CD1c-positive myeloid dendritic cell (primary cell): ENCODE measurements at regions not wholly inside any gene's neighbourhood (a gene's known extent, or its start where the extent isn't known, plus 50 kb on each side); places are given as distances from the start of the nearest gene placed in this dataset.
"Not testable (repeated sequence)": the region's sequence is repeated elsewhere in the genome, so short reads cannot be mapped to it uniquely, and the experiment has no call there.

ENCODE experiments used
- DNase-seq: peaks from one replicate; pipeline ENCODE4 v3.0.0-alpha.2; 2016; ENCODE audit errors: extremely low spot score

DNA sequence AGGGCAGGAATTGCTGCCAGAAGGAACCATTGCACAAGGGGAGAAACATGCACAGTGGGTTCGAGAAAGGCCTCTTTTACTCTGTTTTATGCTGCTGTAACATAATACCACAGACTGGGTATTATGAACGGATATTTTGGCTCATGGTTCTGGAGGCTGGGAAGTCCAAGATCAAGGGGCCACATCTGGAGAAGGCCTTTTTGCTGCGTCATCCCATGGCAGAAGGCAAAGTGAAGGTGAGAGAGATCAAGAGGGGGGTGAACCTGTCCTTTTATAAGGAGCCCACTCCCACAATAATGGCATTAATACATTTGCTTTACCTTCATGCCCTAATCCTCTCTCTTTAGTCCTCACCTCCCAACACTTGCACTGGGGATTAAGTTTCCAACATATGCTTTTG is 136.9 kb upstream of the ALDH1B1 start:
- DNase-seq = no peak

DNA sequence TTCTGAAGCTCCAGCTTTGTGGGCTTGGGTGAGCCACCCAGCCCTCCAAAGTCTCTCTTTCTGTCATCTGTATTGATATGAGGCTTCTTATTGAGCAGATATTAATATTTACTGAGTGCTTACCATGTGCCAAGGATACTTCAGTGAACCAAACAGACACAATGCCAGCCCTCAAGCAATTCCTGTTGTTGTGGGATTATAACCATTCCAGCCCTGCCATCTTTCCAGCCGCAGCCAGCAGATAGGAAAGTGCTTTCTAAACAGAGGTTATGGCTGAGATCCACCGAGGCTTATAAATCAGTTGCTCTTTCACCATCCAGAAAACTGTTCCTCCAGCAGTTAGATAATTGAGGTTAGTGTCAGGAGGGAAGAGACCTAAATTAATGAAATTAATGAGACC is 137.7 kb upstream of the ALDH1B1 start:
- no peak for DNase-seq

DNA sequence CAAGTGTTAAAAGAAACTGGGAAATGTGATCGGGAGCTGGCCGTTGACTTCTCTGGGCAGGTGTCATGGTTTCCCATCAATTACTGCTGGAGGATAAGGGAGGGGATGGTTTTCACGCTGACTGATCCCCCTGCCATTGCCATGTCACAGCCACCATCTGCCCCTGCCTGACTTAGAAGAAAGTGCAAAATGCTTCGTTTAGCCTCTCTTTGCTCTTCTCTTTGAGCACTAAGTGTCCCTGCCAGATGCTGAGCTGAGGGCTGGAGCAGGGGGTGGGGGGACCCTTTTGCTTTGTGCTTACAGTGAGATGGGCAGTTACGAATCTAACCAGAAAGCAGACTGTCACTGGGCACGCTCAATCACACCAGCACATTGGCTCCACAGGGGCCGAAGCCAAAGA is 138.4 kb upstream of the ALDH1B1 start:
- DNase-seq = no peak

DNA sequence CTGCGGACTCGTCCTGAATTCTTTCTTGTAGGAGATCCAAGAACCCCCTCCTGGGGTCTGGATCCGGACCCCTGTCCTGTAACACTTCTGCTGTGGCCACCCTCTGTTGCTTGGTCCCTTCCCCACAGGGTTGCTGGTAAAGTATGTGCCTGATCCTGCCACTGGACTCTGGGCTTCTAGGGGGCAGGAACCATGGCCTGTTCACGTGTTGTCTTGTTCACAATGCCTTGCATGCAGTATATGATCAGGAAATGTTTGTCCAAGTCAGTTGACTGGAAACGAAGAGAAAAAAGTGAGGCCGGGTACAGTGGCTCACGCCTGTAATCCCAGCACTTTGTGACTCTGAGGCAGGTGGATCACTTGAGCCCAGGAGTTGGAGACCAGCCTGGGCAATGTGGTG is 139.3 kb upstream of the ALDH1B1 start:
- no peak for DNase-seq

DNA sequence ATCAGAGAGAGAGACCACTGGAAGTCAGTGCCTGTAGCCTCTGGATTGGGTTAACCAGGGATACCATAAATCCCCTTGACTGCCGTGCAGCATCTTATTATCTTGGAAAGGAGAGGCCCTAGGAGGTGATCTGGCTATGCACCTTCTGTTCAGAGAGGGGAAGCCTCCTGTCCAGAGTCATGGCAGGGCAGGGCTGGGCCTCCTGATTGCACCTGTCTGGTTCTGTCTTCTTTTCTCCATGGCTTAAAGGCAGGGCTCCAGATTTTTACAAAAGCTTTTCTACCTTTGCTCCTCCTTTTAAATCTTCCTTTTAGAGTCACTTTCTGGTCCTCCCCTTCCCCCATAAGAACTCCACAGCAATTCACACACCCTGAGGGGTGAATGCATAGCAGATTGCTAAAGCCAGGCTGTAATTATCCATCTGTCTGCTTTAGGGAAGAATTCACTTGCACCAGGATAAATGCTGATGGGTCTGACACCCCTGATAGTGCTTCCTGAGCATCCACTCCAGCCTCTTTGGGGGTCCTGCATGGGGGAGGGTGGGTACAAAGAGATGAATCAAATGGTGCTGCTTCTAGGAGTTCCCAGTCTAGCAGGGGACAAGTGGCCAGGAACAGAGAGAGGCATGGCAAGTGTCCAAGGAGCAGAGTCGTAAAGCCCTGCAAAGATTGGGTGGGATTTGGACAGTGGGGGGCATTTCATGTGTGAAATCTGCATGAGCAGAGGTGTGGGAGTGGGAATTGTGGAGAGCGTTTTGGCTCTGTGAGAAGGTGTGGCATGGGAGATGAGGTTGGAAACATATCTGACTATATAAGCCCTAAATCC is 141.3 kb upstream of the ALDH1B1 start:
- DNase-seq = no peak

DNA sequence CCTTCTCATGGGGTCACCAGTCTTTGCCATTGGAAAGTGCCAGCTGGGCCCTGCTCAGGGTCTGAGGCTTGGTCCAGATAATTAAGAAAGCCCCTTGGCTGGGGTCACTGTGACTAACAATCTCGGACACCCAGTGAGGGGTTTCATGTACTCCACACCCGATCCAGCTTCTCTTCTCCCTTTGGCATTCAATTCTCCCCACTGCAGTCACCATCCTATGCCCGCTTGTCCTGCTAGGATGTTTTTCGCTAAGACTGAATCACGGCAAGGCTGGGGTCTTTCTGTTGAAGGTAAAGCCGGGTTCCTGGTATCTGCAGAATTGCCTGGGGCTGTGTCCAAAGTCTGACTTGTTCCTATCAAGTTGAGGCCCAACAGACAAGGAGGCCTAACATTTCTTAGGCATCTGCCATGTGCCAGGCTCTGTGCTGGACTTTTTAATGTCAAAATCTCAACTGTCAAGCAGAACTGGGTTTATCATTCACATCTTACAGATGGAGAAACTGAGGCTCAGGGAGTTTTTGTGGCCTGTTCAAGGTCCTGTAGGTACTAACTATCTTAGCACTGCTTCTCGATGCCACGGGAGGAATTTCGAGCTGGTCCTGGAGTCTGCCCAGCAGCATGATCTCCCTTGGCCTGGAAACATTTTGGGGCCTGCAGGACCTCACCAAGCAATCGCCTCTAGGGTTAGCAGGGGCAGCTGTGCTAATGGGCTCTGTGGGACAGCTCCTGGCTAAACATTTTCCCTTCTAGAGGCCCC is 142.0 kb upstream of the ALDH1B1 start:
- no peak for DNase-seq

DNA sequence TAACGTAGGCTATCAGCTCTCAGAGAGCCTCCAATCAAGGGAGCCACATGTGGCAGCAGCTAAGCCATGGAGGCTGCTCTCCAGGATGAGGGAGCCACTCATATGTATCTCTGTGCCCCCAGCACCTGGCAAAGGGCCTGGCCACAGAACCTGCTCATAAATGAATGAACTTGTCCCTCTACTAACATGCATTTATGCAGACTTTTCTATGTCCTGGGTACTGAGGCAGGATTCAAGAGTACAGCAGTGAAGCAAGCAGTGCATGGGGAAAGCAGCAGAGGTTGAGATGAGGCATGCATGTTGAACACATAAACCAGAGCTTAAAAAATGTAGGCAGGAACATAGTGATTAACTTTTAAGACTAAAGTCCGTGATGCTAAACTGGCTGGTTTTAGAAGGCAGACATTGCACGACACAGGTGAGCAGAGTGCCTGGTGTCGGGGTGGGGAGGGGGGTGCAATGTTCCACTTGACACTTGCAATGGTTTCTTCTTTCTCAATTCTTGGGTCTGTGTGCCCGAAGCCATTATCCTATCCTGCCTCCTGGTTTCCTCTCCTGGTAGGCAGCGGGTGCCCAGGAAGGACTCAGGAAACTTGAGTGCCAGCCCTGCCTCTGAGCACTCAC is 142.8 kb upstream of the ALDH1B1 start:
- DNase-seq = no peak

DNA sequence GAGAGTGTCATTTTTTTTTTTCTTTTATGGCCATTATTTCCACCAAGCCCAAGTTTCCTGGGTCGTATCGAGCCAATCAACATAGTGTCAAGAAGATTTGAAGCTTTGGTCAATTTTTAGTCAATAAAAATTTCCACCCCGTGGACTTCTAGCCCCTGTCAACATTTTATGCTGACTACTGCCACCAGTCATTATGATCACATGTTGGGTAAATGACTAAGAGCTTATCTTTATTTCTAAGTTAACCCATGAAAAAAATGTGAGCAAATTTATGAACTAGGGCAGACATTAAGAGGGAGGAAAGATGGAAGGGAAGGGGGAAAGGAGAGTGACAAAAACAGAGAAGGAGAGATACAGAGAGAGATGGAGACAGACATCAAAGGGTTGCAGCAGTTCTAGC is 143.5 kb upstream of the ALDH1B1 start:
- DNase-seq = no peak

DNA sequence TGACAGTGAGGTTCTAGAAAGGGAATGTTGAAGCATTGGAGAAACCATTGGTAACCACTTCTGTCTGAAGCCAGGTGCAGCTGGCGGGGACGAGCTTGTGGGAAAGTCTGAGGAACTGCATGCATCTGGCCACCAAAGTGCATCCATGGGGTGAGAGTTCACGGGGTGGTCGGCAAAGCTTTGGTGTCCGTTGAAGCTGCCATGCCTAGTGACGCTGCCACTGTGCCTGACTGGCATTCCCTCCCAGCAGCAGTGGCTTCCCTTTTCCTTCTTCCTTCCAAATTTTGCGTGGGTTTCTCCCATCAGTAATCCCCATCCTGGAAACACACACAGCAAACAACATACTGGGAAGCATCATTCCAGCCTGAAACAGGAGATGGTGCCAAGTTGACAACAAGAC is 145.7 kb upstream of the ALDH1B1 start:
- DNase-seq = no peak

DNA sequence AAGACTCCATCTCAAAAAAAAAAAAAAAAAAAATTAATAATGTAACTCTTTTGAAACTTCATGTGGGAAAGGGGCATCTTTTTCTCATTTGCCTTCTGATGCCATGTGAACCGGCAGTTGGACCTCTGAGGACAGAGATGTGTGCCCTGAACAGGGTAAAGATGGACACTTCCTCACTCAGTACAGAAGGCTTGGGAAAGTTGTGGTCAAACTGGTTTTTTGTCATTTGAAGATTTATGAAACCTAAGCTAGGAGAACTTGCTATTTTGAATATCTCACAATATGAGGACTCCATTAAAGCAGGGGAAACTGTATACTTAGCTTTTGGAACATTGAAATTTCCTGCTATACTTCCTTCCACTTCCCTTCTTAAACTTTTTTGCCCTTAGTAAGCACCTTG is 147.5 kb upstream of the ALDH1B1 start:
- DNase-seq = no peak

DNA sequence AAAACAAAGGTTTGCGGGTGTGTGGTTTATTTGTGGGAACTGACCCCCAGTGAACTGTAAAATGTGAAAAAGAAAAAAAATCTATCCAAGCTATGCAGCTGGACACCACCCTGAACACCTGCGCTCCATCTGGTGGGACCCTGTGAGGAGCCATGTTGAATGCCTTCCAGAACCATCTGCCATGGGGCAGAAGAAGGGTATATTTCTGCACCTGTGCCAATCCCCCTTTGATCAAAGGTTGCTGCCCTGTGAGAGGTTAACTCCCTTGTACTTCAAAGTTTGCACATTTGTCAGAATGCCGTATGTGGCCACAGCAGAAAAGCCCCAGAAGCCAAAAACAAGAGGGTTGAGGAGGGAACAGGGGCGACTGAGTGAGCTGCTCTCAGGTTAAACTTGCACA is 148.5 kb upstream of the ALDH1B1 start:
- DNase-seq = no peak

DNA sequence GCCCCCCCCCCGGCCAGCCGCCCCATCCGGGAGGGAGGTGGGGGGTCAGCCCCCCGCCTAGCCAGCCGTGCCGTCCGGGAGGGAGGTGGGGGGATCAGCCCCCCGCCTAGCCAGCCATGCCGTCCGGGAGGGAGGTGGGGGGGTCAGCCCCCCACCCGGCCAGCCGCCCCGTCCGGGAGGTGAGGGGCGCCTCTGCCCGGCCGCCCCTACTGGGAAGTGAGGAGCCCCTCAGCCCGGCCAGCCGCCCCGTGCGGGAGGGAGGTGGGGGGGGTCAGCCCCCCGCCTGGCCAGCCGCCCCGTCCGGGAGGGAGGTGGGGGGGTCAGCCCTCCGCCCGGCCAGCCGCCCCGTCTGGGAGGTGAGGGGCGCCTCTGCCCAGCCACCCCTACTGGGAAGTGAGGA is 150.4 kb upstream of the ALDH1B1 start:
- DNase-seq = not testable (repeated sequence)

DNA sequence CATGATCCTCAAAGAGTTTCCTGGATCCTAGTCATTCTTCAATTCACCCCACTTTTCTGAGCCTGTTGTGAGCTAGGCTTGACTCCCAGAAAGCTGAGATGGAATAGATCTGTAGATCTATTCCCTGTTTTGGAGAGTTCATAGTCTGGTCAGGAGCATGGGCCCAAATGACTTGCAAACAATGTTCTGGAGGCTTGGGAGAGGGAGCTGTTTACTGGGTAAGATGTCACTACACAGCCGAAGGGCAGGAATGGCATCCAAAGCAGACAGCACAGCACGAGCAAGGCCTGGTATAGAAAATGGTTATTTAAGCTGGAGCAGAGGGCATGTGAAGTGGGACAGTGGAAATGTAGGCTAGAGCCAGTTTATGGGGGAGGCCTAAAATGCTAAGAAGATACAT is 152.5 kb upstream of the ALDH1B1 start:
- no peak for DNase-seq

DNA sequence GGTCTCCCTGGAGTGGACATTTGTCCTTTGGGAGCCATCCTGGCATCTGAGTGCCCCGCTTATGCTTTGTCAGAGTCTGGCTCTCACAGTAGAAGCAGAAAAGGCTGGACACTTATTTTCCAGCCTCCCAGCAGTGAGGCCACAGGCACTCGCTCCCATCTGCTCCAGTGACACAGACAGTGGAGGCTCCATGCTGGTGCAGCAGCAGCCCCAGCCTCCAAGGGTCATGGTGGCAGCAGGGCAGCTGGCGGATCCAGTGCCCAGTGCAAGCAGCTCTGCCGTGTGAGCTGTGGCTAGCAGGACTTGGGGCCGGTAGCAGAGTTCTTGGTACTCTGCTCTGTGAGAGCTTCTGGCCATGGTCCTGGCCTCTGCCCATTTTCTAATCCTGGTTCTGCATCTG is 157.3 kb upstream of the ALDH1B1 start:
- DNase-seq = no peak

DNA sequence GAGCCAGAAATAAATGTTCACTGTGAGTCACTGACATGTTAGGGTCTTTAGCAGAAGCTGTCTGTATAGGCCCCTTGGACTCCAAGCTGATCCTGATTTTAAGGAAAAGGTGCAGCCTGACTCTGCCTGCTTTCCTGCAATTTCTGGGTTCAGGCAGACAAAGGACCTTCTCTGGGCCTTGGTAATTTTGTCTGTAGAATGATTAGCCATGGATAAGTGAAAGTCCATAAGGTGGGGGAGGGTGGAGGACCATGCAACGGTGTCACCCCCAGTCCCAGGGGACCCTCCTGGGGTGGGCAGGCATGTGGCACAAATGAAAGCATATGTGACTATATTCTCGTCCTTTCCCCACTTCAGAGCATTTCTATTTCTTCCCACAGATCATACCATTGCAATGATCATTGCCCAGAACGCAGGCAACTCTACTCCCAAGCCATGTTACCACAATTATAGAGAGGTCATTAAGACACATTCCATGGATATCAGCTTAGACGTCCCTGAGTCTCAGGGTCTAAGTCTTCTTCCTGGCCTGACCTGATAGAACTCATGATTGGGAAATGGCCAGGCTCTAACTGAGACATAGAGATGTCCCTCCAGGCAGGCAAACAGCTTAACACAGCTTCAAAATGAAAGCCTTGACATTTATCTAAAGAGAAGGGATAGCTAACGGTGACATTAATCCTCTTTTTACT is 157.9 kb upstream of the ALDH1B1 start:
- DNase-seq = no peak

DNA sequence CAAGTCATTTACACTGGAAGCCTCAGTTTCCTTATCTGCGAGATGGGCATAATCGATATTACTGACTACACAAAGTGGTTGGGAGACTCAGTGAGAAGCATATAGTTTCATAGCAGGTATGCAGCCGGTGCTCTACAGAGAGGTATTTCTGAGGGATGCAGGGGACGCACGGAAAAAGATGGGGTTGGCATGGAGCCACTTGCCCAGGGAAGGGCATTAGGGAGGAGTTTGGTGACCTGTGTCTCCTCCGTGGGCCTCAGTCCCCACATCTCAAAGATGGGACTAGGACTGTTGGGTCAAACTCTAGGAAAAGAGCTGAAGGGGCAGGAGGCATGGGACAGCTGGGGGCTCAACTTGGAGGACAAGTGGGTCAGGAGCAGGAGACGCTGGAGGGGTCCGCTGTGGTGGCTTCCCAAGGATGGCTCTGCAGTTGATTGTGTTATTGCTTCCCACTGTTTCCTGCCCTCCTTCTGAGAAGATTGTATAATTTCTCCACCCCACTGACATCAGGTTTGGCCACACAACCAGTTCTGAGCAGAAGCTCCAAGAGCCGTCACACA is 158.6 kb upstream of the ALDH1B1 start:
- no peak for DNase-seq

DNA sequence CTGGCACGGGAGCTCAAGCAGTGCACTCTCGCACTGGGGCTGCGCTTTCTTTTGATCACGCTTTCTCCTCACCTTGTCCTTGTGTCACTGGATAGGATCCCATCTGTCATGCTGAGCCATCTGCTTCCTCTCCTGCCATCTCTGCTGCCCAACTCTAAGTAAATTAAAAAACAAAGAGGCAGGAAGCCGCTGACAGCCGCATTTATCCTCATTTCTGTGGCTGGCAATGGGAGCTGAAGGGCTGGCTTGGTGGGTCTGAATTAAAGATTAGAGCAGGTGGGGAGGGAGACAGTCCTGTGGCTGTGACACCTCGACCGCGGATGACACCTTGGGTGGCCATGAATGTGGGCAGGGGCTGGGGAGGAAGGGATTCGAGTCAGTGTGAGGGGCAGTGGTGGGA is 159.2 kb upstream of the ALDH1B1 start:
- DNase-seq = no peak

DNA sequence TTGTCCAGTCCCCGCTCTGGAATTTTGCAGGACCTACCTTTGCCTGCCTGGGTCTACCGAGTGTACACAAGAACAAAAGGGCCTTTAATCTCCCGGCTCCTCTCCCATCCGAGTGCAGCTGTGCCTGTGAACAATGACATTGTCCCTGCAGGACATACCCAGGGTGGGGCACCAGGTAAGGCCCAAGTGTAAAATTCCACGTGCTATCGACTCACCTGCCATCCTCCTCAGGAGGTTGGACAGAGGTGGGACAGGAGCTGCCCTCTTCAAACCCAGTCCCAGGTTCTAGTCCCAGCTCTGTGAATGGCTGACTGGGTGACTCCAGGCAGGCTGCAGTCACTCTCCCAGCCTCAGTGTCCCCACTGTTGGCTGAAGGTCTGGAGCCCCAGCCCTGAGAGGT is 159.6 kb upstream of the ALDH1B1 start:
- no peak for DNase-seq

DNA sequence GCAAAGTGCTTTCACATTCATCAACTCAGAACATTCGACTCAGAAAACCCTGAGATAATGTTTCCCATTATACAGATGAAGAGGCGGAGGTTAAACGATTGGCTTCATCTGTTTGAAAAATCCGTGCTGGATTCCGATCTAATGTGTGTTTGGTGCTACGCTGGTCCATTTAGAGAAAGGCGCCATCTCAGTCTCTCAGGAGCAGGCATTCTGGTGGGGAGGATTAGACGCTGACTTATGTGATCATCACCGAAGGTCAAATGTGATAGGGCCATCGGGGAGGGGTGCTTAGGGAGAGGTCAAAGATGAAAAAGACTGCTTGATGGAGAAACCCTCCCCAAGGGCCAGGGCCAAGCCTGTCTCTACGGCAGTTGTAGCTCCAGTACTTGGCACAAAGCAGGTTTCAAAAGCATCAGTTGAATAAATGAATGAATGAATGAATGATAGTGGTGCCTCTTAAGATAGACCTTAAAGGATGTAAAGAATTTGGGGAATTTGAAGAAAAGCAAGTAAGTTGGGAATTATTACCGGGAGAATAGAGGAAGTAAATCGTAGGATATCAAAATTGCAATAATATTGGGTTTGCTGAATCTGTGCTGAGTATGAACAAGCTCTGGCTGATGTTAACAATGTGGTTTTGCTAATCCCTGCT is 160.6 kb upstream of the SHB start:
- no peak for DNase-seq

DNA sequence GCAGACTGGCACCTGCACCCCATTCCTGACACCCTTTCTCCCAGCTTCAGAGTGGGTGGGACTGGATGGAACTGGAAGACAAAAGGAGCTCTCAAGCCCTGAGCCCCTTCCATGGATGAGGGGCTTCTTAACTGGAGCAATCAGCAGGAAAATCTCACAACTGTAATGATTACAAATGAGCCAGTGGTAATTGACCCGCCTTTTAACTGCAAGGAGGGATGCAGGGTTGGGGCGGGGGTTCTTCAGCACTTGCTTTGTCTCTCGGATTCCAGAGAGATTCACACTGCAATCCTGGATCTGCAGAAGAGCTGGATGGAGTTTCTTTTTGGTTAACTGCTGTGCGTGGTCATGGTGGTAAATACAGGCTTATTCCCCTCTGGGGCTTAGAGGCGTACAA is 160.1 kb upstream of the SHB start:
- no peak for DNase-seq

DNA sequence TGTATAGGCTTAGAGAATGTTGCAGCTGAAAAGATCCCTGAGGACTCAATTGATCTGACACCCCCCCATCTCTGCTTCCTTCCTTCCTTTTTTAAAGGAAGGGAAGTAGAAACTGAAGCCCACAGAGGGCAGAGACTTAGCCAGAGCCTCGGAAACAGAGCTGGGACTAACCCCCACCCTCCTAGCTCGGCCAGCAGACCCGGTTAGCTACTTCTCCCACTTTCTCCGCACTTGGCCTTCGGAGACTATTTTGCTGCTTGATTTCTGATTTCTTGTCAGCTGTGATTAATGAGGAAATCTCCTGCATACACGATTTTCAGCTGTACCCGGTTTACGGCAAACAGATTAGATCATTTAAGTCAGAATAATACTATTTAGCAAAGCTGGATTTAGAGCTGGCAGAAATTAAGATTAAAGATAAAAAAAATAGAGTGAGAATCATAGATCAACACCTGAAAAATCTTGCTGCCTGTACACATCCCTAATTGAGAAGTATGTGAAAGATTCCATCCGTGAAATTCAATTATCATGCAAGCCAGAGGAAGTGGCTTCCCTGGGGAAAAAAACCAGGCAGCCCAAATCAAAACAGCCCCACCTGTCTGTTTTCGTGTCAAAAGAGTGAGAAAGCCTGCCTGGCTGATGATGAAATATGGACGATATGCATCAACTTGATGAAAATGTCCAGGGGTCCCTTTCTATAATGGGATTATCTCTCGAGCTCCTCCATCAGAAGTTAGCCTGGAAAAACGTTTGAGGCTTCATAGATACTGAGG is 159.5 kb upstream of the SHB start:
- DNase-seq = no peak
